RKO (cell line): ENCODE measurements at regions not wholly inside any gene's neighbourhood (a gene's known extent, or its start where the extent isn't known, plus 50 kb on each side); places are given as distances from the start of the nearest gene placed in this dataset.
"Not testable (repeated sequence)": the region's sequence is repeated elsewhere in the genome, so short reads cannot be mapped to it uniquely, and the experiment has no call there.

Source experiments
- DNase-seq: peaks from one replicate; pipeline ENCODE4 v3.0.0-alpha.2; 2016; ENCODE audit warnings: low spot score

- no peak for DNase-seq
Observed at GRCh38 chr21:20800106-20800505, 198.1 kb upstream of the NCAM2 start.

- no peak for DNase-seq
Observed at GRCh38 chr21:20802201-20802600, 196.0 kb upstream of the NCAM2 start.

GRCh38 chr21:20802631-20803260 lies 195.5 kb upstream of the NCAM2 start:
- DNase-seq = no peak

- no peak for DNase-seq
Observed at GRCh38 chr21:20811702-20812101, 186.5 kb upstream of the NCAM2 start.

- DNase-seq = no peak
Observed at GRCh38 chr21:20814090-20814489, 184.1 kb upstream of the NCAM2 start.

GRCh38 chr21:20822666-20823065 lies 175.5 kb upstream of the NCAM2 start:
- DNase-seq = no peak

- no peak for DNase-seq
Observed at GRCh38 chr21:20852866-20853265, 145.3 kb upstream of the NCAM2 start.

GRCh38 chr21:20856926-20857325 lies 141.3 kb upstream of the NCAM2 start:
- DNase-seq = no peak

- no peak for DNase-seq
Observed at GRCh38 chr21:20874202-20874601, 124.0 kb upstream of the NCAM2 start.

GRCh38 chr21:20875742-20876141 lies 122.5 kb upstream of the NCAM2 start:
- DNase-seq = no peak

GRCh38 chr21:20877976-20878375 lies 120.2 kb upstream of the NCAM2 start:
- DNase-seq = no peak

GRCh38 chr21:20882462-20883407 lies 115.5 kb upstream of the NCAM2 start:
- peak; percentile 60 for DNase-seq

GRCh38 chr21:20883408-20883800 lies 114.8 kb upstream of the NCAM2 start:
- DNase-seq = no peak

GRCh38 chr21:20902511-20902910 lies 95.7 kb upstream of the NCAM2 start:
- DNase-seq = no peak

- DNase-seq = no peak
Observed at GRCh38 chr21:20902998-20903397, 95.2 kb upstream of the NCAM2 start.

GRCh38 chr21:20927555-20927954 lies 70.7 kb upstream of the NCAM2 start:
- not testable (repeated sequence) for DNase-seq

- no peak for DNase-seq
Observed at GRCh38 chr21:20942523-20942922, 55.7 kb upstream of the NCAM2 start.

- no peak for DNase-seq
Observed at GRCh38 chr21:20943561-20943997, 54.6 kb upstream of the NCAM2 start.

- no peak for DNase-seq
Observed at GRCh38 chr21:20944139-20944538, 54.1 kb upstream of the NCAM2 start.

- DNase-seq = no peak
Observed at GRCh38 chr21:20946701-20947100, 51.5 kb upstream of the NCAM2 start.
